HG03280 (cell line): ENCODE measurements at regions not wholly inside any gene's neighbourhood (a gene's known extent, or its start where the extent isn't known, plus 50 kb on each side); places are given as distances from the start of the nearest gene placed in this dataset.
"Not testable (repeated sequence)": the region's sequence is repeated elsewhere in the genome, so short reads cannot be mapped to it uniquely, and the experiment has no call there.

Experiments used
- ATAC-seq: cut with Tn5 transposase; IDR thresholded peaks from one replicate; pipeline ENCODE4 v1.9.1; 2021; ENCODE audit warnings: mild to moderate bottlenecking, moderate library complexity; ENCODE audit not compliant: unreplicated experiment

DNA sequence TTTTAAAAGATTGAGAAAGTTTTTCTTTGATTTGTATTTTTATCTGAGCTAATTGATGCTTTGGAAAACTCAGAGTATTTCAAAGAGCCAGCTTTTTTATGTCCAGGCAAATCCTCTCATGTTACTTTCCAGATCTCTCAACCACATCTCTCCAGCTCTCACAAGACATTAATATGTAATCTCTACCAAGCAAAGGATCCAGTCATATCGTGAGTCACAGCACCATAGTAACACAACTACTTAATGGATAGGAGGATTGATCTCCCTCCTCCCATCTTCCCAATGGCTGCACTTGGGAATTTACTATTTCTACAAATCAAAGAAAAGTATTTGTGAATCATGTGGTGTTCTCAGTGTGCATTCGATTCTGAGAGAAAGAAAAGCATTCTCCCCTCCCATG lies 63.3 kb downstream of the POU4F1 start:
- no peak for ATAC-seq

DNA sequence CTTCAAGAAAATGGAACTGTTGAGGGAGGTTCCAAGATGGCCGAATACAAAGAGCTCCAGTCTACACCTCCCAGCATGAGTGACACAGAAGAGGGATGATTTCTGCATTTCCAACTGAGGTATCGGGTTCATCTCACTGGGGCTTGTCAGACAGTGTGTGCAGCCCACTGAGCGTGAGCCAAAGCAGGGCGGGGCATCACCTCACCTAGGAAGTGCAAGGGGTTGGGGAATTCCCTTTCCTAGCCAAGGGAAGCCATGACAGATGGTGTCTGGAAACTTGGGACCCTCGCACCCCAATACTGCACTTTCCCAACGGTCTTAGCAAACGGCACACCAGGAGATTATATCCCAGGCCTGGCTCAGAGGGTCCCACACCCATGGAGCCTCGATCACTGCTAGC lies 77.3 kb downstream of the POU4F1 start:
- ATAC-seq: not testable (repeated sequence)

DNA sequence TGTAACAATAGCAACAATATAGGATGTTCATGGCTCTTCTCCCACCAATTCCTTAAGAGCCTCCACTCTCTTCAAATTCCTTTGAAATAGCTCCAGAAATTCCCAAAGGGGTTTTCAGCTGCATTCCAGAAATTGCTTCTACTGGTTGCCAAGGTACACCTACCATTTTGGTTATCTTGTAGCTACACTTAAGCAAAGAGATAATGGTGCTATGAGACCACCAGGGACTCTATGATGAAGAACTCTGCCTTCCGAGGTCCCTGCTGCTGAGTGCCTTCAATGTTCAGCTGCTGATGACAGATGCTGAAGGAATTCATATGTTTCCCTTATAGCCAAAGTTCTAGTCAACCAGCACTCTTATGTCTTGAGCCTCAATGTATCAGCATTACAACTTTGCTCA lies 78.4 kb downstream of the POU4F1 start:
- ATAC-seq: no peak

DNA sequence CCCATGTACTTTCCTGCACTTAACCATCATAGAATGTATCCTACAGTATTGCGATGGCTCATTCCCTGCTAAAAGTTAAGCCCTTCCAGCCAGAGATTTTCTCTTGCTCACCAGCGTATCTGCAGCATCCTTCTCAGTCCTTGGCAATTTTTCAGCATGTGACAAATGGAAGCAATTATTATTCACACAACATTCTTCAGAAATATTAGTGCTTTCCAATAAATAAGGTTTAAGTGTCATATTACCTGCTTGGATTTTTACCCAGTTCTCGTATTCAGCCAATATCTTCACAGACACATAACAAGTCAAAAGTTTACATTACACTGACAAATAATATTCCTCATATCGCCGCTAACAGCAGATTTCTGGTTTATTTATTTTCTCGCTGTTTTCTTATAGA lies 82.3 kb downstream of the POU4F1 start:
- no peak for ATAC-seq

DNA sequence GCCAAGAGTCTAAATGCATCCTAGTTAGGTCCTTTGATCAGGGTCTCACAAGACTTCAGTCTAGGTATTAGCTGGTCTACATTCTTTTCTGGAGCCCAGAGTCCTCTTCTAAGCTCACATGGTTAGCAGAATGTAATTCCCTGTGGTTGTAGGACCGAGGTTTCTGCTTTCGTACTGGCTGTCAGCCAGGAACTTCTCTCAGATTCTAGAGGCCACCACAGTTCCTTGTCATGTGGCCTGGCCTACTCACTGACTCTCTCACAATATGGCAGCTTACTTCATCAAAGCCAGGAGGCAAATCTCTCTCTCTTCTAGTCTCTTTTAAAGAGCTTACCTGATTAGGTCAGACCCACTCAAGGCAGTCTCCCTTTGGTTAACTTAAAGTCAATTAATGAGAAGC lies 82.9 kb downstream of the POU4F1 start:
- no peak for ATAC-seq

DNA sequence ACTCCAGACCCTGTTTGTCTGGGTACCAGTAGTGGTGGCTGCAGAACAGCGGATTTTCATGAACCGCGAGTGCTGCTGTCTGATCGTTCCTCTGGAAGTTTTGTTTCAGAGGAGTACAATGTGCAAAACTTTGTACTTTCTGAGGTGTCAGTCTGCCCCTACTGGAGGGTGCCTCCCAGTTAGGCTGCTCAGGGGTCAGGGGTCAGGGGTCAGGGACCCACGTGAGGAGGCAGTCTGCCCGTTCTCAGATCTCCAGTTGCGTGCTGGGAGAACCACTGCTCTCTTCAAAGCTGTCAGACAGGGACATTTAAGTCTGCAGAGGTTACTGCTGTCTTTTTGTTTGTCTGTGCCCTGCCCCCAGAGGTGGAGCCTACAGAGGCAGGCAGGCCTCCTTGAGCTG lies 84.9 kb downstream of the POU4F1 start:
- ATAC-seq: not testable (repeated sequence)

DNA sequence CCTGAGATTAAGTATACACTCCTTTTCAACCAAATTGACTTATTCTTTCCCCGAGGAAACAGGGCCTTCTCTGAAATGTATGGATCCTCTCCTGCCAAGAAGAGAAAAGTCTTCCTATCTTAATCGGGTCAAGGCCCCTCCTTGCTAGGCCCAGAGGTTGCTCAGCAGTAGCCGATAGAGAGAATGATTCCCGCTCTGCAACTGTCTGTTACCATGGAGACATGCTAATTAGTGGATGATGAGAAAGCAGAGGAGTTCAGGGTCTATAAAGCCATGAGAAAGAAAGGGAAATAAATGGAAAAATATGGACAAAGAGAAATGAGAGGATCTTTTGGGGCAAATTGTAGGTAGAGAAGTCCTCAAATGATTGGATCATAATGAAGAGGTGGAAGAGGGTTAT lies 103.5 kb downstream of the POU4F1 start:
- ATAC-seq: no peak

DNA sequence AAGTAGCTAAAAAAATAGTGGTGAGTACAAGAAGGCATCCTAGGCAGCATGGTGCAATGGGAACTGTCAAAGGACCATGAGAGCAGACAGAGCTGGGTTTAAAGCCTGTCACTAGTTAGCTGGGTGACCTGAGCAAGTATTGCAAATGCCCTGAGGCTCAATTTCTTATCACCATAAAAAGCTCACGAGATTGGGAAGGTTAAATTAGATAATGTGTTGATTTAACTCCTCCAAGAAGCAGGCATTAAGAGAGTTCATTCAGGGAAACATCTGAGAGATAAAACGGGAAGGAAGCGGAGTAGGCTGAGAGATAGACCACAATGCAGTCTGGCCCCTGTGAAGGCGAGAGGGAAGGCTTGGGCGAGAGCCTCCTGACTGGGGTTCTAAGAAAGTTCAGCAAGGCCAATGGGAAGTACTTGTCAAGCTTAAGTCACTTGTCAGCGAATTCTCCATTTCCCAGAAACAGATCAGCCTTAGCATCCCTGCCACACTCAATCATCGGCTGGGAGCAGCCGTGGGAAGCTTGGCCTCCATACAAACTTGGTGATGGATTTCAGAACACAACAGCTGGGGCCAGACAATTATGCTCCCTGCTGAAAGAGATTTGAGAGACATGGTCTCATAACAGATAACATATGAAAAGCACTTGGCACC lies 105.5 kb downstream of the POU4F1 start:
- ATAC-seq: no peak

DNA sequence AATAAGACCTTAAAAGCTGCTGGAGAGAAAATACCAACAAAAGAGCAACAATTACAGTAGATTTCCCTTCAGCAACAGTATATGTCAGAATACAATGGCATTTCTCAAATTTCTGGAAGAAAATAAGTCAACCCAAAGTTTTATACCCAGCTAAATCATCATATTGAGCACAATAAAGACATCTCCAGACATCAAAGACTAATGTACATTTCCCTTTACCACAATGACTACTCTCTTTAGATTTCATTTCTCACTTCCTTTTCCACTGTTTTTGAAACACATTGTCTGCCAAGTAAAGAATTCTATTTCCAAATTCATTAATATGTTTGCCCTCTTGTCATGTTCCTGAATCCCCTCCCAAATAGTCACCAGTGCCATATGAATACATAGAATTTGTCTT lies 111.4 kb downstream of the POU4F1 start:
- ATAC-seq: no peak

DNA sequence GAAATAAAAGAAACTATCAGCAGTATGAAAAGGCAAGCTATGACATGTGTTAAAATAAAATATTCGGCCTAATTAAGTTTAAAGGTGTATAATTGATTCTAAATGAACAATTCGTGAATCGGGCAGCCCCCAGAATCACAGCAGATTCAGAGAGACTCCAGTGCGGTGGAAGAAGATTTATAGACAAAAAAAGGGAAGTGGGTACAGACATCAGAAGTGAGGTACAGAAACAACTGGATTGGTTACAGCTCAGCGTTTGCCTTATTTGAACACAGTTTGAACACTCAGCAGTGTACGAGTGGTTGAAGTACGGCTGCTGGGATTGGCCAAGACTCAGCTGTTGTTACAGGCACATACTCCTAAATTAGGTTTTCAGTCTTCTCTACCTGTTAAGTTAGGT lies 113.1 kb downstream of the POU4F1 start:
- ATAC-seq: not testable (repeated sequence)

DNA sequence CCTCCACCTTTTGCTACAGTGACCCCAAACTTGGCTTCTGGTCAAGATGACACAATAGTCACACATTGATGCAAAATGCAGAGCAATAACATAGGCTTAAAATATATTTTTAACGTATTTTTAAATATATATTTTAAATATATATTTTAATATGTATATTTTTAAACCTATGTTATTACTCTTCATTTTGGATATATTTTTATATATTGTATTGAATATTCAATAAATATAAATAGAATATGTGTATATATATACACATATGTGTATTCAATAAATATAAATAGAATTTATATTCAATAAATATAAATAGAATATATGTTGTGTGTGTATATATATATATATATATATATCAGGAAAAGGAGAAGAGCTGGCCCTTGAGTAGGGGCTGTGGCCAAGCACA lies 115.6 kb downstream of the POU4F1 start:
- no peak for ATAC-seq

DNA sequence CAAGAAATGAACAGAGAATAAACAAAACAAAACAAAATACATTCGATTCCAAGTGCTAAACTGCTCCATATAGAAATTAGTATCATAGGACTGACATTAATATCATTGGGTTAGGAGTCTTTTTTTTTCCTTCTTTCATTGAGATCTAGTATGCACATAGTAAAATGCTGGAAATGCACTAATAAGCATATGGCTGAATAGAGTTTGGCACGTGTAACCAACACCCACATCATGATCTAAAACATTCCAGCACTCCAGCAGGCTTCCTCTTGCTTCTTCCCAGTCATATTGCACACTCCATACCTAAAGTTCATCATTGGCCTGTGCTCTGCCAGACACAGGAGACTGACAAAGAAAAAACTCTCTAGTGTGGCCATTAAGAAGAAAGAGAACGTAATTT lies 117.5 kb downstream of the POU4F1 start:
- ATAC-seq: no peak

DNA sequence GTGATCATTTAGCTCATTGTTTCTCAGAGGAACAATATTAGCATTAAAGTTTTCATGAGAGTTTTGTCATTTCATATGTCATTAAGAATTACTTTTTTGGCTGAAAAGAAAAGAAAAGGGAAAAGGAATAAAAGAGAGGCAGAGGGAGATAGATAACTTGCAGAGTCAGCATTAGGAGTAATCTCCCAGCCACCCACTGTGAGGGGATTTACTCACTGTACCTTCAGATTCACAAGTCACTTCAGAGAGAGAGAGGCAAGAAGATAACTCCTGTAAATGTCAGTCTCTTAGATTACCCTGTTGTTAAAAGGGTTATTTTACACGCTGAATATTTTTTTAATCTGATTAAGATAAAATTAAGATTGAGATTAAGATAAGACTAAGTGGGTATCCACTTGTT lies 125.2 kb downstream of the POU4F1 start:
- ATAC-seq: no peak

DNA sequence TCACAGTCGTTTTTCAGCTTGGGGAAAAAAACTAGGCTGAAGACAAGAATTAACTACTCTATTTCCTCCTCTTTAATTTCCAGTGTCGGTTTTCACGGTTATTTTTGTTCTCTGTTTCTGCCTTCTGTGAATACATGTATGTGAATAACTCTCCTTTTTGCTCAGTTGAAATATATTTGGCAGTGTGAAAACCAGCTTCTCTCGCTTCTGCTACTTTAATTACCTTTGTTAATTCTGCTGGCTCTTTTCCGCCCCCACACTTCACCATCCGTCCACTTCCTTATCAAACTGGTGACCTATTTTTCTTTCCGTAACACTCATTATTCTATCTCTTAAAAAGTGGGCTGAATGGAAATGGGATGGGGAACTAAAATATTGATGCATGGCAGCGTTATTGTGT lies 126.4 kb downstream of the POU4F1 start:
- ATAC-seq: no peak

DNA sequence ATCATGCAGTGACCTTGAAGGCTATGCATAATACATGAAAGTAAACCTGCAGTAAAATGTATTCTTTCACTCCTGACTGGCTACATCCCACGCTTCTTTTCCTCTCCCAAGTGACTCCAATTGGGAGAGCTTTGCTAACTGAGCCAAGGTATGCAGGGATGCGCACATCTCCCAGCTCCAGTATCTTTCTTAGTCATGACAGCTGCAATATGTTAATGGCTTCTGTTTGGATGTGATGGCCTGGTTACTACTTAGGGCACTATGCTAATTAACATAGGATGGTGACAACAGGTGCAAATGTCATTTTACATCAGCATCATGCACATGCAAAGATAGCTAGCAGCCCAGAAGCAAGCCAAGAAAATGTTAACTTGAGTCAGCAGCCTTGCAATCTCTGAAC lies 134.7 kb downstream of the POU4F1 start:
- ATAC-seq: no peak

DNA sequence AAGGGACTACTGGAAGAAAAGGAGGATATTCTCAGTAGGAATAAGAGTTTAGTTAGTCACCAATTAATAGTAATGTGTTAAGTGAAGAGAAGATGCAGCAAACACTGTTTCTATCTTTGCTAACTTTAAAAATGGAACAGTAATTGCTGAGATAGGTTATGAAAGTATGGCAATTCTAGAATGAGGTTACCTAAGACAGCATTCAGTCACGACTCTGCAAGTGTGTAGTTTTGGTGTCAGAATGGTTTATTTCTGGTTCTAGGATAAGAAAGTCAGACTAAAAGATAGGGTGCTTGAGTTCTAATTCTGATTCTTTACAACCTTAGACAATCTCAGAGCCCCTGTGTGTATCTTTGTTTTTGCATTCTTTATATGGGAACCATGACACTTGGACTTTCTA lies 138.1 kb downstream of the POU4F1 start:
- no peak for ATAC-seq

DNA sequence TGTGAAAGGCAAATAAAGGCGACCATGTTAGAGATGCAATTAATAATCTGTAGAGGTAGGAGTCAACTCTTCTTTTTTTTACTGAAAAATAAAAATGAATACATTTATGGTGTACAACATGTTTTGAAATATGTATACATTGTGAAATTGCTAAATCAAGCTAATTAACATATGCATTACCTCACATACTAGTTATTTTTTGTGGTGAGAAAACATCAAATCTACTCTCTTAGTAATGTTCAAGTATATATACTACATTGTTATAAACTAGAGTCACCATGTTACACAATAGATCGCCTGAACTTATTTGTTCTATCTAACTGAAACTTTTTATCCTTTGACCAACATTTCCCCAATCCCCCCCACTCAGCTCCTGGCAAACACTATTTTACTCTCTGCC lies 143.2 kb downstream of the POU4F1 start:
- no peak for ATAC-seq

DNA sequence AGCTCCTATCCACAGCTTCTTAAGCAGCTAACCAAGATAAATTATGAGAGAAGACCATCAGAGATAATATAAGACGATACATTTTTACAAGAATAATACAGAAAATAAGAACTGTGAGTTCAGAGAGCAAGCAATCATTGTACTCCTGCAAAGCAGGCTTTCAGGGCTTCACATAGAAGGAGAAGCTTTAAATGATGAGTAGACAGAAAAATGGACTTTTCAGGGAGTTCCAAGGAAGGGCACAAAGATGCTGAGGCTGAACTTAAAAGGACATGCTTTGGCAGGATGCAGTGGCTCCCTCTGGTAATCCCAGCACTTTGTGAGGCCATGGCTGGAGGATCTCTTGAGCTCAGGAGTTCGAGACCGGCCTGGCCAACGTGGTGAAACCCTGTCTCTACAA lies 159.5 kb downstream of the POU4F1 start:
- ATAC-seq: no peak

DNA sequence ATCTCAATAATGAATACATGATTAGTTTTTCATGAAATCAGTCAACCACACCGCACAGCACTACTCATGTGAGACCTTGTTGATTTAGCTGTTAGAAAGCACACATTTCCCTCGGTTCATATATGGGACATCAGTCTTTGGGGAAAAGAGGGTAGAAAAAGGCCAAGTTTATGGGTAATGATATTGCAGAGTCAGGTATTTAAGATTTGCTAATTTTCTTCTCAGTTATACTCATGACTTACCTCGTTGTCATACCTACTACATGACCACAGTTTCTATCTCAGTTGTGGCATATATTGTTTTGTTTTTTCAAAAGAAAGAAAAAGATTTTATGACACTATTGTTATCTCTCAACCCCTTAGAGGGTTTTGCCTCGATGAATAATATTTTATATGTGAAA lies 165.6 kb downstream of the POU4F1 start:
- no peak for ATAC-seq

DNA sequence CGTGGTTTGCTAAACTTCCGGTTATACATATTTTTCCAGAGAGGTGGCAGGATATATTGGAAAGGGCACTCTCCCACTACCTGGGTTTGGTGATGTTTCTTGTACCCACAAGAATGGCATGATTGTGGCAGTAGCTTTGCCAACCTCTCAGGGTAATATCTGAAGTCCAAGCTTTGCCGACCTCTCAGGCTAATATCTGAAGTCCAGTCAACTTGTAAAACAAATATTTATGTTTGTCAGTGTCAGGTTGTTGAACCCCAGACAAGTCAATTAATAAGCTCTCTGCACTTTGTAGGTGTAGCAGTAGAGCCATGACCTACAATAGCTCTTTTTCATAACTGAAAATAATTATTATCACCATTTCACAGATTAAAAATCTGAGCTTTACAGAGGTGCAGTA lies 167.0 kb downstream of the POU4F1 start:
- no peak for ATAC-seq

DNA sequence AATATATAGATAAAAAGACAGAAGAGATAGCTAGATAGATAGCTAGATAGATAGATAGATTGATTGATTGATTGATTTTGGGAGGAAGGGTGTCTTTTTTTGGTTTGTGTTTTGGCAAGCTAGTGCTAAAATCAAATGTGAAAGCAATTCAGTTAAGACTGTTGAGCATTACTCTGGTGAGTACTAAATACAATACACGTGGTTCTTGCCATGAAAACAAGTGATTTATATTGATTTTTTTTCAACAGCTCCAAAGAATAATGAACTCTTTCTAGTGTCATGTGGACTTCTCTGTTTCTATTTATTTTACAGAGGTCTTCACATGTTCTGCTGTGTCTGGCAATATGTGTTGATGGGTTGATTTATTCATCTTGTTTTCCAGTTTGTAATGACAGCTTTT lies 172.0 kb downstream of the POU4F1 start:
- no peak for ATAC-seq

DNA sequence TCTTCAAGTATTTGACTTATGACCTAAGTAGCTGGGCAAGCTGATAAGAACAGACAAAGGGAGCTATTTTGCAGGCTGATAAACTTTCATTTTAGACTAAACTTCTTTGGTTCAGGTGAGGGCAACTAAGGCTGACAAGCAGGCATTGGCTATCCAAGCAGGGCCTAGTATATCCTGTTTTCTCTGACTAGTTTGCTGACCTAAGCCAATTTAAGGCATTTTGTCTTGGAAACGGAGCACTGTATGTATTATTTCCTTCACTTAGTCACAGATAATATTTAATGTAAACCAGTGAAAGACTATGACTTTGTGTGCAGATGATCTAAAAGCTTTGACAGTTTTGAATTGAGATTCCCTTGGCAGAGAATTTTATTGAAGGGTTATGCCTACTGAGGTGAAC lies 172.5 kb downstream of the POU4F1 start:
- ATAC-seq: no peak

DNA sequence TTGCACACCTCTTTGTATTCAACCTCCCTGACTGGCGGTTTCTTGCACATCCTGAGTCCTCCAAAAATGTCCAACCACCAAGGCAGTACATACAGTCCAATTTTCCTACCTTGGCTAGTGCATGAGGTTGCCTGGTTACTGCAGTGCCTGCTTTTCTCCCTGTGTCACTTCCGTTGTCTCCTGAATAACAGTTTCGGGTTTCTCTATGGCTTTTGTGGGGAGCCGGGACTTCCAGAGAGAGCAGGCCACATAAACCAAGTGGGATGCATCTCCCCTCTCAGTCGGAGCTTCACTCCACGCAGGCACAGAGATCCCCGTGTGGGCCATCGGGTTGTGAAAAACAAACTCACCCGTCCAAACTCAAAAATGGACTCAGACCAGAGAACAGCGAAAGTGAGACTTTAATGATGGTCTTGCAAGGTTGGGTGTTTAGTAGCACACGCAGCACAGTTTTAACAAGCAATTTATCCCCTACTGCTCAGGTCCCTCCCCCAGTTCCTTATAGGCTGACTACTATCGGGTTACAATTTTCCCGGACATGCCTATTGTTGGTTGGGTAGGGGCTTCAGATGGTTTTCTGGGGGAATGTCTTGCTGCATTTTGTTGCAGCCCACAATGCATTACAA lies 173.1 kb downstream of the POU4F1 start:
- no peak for ATAC-seq
